Peyer's patch (tissue), 4 donors: ENCODE measurements at regions not wholly inside any gene's neighbourhood (a gene's known extent, or its start where the extent isn't known, plus 50 kb on each side); places are given as distances from the start of the nearest gene placed in this dataset.

Experiments
- DNase-seq, 3 donors: peaks; one replicate each; pipeline ENCODE4 v3.0.0-alpha.2; 2017 to 2019
- H3K27ac ChIP-seq, 4 donors: fragments of 200-600 bp; sonication (generic); one replicate each; pipeline ENCODE4 v1.5.1; 2016 to 2019
- H3K27me3 ChIP-seq, 2 donors: fragments of 200-600 bp; sonication (generic); one replicate each; pipeline ENCODE4 v1.5.1; 2019
- H3K36me3 ChIP-seq, 3 donors: fragments of 200-600 bp; sonication (generic); one replicate each; pipeline ENCODE4 v1.5.1; 2016 to 2019
- H3K4me1 ChIP-seq, 4 donors: fragments of 200-600 bp; sonication (generic); one replicate each; pipeline ENCODE4 v1.5.1; 2016 to 2019
- H3K4me3 ChIP-seq, 4 donors: fragments of 200-600 bp; sonication (generic); 1 replicate in 3 of 4; 2 replicates in 1 of 4; pipeline ENCODE4 v1.5.1; 2016 to 2019; ENCODE audit warnings: mild to moderate bottlenecking in 1 of 4
- H3K9me3 ChIP-seq, 4 donors: fragments of 200-600 bp; sonication (generic); one replicate each; pipeline ENCODE4 v1.5.1; 2016 to 2019; ENCODE audit warnings: mild to moderate bottlenecking in 1 of 4
- POLR2A ChIP-seq, 2 donors: fragments of 450-650 bp; IDR thresholded peaks; one replicate each; pipeline ENCODE4 v1.5.1; 2017; ENCODE audit warnings: antibody characterized with exemption in 2 of 2, mild to moderate bottlenecking in 2 of 2, moderate library complexity in 2 of 2
- TF ChIP-seq, protein P1 (sequence below), 6 experiments: fragments of 450-650 bp in 4 of 6; fragments of 200-600 bp in 2 of 6; sonication (generic) in 1 of 6; IDR thresholded peaks; one replicate each; pipeline ENCODE4 v1.5.1; 2017 to 2019; ENCODE audit warnings: antibody characterized with exemption in 6 of 6, mild to moderate bottlenecking in 3 of 6, moderate library complexity in 1 of 6

DNA sequence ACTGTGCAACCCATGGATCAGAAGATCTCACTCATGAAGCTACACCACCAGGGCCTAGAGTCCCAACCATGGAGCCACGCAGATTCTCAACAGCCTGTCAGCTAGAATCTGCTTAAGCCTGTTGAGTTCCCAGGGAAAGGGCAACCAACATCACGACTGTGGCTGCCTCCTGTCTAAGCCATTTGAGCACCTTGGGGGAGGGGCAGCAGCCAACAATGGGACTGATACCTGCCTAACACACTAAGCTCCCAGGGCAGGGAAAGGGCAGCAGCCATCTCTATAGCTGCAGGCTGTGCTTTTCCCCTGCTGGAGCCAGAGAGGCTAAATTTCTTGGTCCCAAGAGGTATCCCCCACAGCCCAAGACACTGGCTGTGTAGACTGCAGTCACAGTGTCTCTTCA, 96.5 kb upstream of the TCEAL2 start:
- no peaks in the 10 kb centered on the region for H3K9me3 ChIP-seq
- TF ChIP-seq, protein P1, sequence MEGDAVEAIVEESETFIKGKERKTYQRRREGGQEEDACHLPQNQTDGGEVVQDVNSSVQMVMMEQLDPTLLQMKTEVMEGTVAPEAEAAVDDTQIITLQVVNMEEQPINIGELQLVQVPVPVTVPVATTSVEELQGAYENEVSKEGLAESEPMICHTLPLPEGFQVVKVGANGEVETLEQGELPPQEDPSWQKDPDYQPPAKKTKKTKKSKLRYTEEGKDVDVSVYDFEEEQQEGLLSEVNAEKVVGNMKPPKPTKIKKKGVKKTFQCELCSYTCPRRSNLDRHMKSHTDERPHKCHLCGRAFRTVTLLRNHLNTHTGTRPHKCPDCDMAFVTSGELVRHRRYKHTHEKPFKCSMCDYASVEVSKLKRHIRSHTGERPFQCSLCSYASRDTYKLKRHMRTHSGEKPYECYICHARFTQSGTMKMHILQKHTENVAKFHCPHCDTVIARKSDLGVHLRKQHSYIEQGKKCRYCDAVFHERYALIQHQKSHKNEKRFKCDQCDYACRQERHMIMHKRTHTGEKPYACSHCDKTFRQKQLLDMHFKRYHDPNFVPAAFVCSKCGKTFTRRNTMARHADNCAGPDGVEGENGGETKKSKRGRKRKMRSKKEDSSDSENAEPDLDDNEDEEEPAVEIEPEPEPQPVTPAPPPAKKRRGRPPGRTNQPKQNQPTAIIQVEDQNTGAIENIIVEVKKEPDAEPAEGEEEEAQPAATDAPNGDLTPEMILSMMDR (IDR thresholded peaks at IDR 0.05), result no peak
- TF ChIP-seq POLR2A (IDR thresholded peaks at IDR 0.05), result no peak

DNA sequence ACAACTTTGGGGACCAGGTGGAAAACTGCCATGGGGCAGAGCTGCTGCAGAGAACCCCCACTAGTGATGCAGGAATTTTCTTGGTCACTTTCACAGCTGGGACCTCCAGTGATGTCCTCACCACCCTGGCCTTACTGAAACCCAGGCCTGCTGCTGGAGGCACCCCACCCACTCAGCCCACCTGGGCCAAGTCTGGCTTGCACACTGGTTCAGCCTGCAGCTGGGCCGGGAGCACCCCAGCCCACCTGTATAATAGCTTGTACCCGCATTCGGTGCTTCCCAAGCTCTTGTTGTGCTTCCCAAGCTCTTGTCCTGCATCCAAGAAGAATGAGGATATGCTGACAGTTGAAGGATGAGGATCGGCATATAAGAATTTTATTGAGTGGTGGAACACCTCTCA, 86.4 kb upstream of the ZMAT1 start:
- DNase-seq, result no peak
- Histone ChIP-seq H3K9me3 (no peaks in the 10 kb centered on the region), H3K4me1 (no peaks in the 10 kb centered on the region), H3K4me3 (no peak overlapping the region), H3K27me3 (no peaks in the 10 kb centered on the region), H3K27ac (no peak overlapping the region), H3K36me3 (no peaks in the 10 kb centered on the region)
- no peak for TF ChIP-seq POLR2A (IDR thresholded peaks at IDR 0.05)
- TF ChIP-seq, protein P1 (IDR thresholded peaks at IDR 0.05), result no peak

More for the DNA sequence above, 96.5 kb upstream of the TCEAL2 start:
- Histone ChIP-seq H3K4me3 (no peak overlapping the region), H3K4me1 (no peaks in the 10 kb centered on the region), H3K27me3 (no peaks in the 10 kb centered on the region), H3K36me3 (no peaks in the 10 kb centered on the region), H3K27ac (no peak overlapping the region)
- DNase-seq, result no peak

DNA sequence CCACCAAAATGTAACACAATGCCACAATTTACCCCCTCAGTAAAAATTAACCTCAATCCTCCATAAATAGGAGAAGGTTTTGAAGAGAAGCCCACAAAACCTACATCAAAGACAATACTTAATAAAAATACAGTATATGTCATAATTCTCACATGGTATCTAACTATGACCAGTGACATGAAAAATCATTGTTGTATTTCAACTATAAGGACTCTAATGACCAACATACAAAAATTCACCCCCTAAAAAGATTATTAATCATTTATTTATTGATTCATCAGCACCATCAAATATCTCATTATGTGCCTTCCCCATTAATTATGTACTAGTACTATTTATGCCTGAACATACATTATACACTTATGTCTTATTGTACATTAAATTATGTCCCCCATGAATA, 77.1 kb upstream of the ZMAT1 start:
- H3K4me3 ChIP-seq, result no peak overlapping the region
- no peaks in the 10 kb centered on the region for H3K9me3 ChIP-seq
- no peak for DNase-seq
- H3K27me3 ChIP-seq, result no peaks in the 10 kb centered on the region
- H3K27ac ChIP-seq, result no peak overlapping the region
- no peaks in the 10 kb centered on the region for H3K36me3 ChIP-seq
- H3K4me1 ChIP-seq, result no peaks in the 10 kb centered on the region
- TF ChIP-seq POLR2A (IDR thresholded peaks at IDR 0.05), result no peak
- TF ChIP-seq, protein P1 (IDR thresholded peaks at IDR 0.05), result no peak

DNA sequence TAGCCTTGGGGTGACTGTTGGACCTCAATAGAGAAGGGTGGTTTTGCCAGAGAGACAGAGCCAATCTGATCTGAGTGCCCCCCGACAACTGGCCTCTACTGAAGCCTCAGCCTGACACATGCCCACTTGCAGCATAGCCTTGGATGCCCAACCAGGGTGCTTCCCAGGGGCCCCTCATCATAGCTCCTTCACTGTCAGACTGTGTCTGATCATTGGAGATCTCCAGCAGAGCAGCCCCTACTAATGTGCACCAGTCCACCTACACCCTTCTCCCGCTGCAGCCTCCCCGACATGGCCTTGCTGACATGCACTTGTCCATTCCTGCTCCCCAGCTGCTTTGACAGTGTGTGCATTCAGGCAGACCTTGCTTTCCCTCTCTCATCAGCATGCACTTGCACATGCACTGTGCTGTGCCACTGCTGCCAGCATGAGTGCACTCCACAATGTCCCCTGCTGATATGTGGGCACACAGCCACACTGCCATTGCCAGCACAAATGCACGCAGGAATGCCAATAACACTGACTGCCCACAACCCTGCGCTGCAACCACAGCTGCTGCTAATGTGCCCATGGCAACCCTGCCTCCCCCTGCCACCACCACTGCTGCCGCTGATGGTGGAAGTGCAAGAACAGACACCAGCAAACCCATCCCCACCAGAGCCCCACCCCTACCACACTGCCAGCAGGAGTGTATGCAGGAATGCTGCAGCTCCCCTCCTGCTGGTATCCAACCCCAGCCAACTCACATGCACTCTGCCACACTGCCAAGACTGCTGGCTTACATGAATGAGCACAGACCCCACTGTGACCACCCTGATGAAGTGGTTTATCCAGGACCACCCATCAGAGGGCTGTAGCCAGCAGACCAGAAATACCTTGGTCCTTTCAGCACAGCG, 68.1 kb upstream of the ZMAT1 start:
- Histone ChIP-seq H3K9me3 (no peaks in the 10 kb centered on the region), H3K27ac (no peak overlapping the region), H3K36me3 (no peaks in the 10 kb centered on the region), H3K4me1 (no peaks in the 10 kb centered on the region), H3K4me3 (no peak overlapping the region), H3K27me3 (no peaks in the 10 kb centered on the region)
- no peak for TF ChIP-seq POLR2A (IDR thresholded peaks at IDR 0.05)
- TF ChIP-seq, protein P1 (IDR thresholded peaks at IDR 0.05), result no peak
- DNase-seq, result no peak

DNA sequence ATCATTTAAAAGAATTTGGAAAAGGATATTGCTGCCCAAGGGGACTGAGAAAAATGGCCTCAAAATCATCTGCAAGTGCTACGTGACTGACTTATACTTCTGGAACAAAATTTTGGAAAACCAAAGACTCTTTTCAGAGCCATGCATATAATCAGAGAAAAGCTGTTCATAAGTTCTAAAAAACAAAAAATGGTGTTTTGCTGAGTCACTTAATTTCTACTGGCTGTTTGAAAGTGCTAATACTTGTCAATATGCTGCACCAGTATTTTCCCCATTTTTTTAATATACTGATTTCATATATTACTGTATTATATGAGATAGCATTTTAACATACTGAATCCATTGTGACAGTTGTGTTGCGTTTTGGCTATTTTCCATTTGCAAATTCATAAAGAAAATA, 61.5 kb upstream of the ZMAT1 start:
- TF ChIP-seq, protein P1 (IDR thresholded peaks at IDR 0.05), result no peak
- H3K4me3 ChIP-seq, result no peak overlapping the region
- no peaks in the 10 kb centered on the region for H3K36me3 ChIP-seq
- H3K4me1 ChIP-seq, result no peaks in the 10 kb centered on the region
- no peak overlapping the region for H3K27ac ChIP-seq
- no peaks in the 10 kb centered on the region for H3K27me3 ChIP-seq
- DNase-seq, result no peak
- H3K9me3 ChIP-seq, result no peaks in the 10 kb centered on the region
